HL-60 (cell line): ENCODE measurements at regions not wholly inside any gene's neighbourhood (a gene's known extent, or its start where the extent isn't known, plus 50 kb on each side); places are given as distances from the start of the nearest gene placed in this dataset.
A peak's percentile ranks its signal among the peaks of the same experiment; 100 is the strongest.

Source experiments
- DNase-seq, 2 experiments: peaks; one replicate each; pipeline ENCODE4 v3.0.0-alpha.2; 2010 to 2020; ENCODE audit warnings: low read depth in 1 of 2, low spot score in 1 of 2
- H3K27ac ChIP-seq: fragments of 250-450 bp; sonication (Bioruptor Pico); replicated peaks from 2 replicates; pipeline ENCODE4 v1.5.1; 2020; ENCODE audit warnings: mild to moderate bottlenecking, moderate library complexity
- H3K27me3 ChIP-seq: fragments of 250-450 bp; sonication (Bioruptor Pico); 2 replicates; pipeline ENCODE4 v1.5.1; 2021; ENCODE audit warnings: mild to moderate bottlenecking, moderate library complexity; ENCODE audit not compliant: insufficient read depth, poor library complexity, severe bottlenecking
- H3K4me3 ChIP-seq: replicated peaks from 2 replicates; pipeline ENCODE4 v1.5.1; 2011; ENCODE audit warnings: mild to moderate bottlenecking, control low read depth, low read length; ENCODE audit not compliant: insufficient read depth
- CTCF ChIP-seq: IDR thresholded peaks from one replicate; pipeline ENCODE4 v1.5.1; 2011; ENCODE audit warnings: low read length, control low read depth, inconsistent platforms; ENCODE audit not compliant: insufficient read depth
- GABPA ChIP-seq: IDR thresholded peaks from 2 replicates; pipeline ENCODE4 v1.6.1; 2012; ENCODE audit warnings: low read depth
- POLR2AphosphoS5 ChIP-seq: IDR thresholded peaks from 2 replicates; pipeline ENCODE4 v1.6.1; 2012; ENCODE audit warnings: low read depth
- SPI1 ChIP-seq: IDR thresholded peaks from 2 replicates; pipeline ENCODE4 v1.6.1; 2012; ENCODE audit warnings: low read depth, mild to moderate bottlenecking, borderline replicate concordance
- TF ChIP-seq, protein P1 (sequence below): IDR thresholded peaks from 2 replicates; pipeline ENCODE4 v1.6.1; 2012; ENCODE audit warnings: low read depth; ENCODE audit not compliant: insufficient replicate concordance

DNA sequence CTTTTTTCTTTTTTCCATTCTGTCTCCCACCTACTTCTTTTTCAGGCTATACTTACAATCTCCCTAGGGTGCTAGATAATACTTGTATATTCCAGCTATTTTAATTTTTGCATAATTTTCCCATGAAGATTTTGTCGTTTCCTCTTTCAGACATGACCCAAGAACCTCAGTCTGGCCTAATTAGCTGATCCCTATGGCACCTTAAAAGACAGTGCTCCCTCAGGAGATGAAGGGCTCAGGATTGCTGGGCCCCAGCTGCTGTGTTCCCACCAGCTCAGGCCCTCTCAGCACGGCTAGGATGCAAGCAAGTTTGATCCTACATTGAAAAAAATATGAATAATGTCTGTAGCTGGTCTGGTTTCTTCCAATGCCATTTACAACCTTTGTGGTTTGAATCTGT is 55.0 kb upstream of the RGS5 start:
- Histone ChIP-seq H3K27ac (no peak overlapping the region), H3K27me3 (no peaks in the 10 kb centered on the region), H3K4me3 (no peak overlapping the region)
- TF ChIP-seq CTCF (no peak), SPI1 (no peak), GABPA (no peak), POLR2AphosphoS5 (no peak)
- TF ChIP-seq, protein P1, sequence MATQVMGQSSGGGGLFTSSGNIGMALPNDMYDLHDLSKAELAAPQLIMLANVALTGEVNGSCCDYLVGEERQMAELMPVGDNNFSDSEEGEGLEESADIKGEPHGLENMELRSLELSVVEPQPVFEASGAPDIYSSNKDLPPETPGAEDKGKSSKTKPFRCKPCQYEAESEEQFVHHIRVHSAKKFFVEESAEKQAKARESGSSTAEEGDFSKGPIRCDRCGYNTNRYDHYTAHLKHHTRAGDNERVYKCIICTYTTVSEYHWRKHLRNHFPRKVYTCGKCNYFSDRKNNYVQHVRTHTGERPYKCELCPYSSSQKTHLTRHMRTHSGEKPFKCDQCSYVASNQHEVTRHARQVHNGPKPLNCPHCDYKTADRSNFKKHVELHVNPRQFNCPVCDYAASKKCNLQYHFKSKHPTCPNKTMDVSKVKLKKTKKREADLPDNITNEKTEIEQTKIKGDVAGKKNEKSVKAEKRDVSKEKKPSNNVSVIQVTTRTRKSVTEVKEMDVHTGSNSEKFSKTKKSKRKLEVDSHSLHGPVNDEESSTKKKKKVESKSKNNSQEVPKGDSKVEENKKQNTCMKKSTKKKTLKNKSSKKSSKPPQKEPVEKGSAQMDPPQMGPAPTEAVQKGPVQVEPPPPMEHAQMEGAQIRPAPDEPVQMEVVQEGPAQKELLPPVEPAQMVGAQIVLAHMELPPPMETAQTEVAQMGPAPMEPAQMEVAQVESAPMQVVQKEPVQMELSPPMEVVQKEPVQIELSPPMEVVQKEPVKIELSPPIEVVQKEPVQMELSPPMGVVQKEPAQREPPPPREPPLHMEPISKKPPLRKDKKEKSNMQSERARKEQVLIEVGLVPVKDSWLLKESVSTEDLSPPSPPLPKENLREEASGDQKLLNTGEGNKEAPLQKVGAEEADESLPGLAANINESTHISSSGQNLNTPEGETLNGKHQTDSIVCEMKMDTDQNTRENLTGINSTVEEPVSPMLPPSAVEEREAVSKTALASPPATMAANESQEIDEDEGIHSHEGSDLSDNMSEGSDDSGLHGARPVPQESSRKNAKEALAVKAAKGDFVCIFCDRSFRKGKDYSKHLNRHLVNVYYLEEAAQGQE = no peak
- no peak for DNase-seq

DNA sequence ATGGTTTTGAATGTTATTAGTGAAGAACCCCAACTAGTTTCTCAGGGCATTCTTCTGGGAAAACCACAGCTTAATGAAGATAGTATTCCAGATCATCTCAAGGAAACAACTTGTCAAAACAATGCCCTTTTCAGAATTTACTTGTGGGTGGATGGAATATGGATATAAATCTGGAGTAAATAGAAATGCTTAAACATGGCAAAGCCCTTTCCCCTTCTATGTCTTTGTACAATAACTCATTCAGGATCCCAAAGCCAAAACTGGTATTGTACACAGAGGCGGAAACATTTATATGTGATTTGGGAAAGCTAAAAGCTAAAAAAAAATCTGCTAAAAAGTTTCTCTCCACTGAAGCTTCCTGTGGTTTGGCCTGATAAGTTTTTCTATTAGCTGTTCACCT is 55.5 kb upstream of the RGS5 start:
- DNase-seq = no peak
- no peak overlapping the region for H3K27ac ChIP-seq
- H3K4me3 ChIP-seq = no peak overlapping the region
- no peak for TF ChIP-seq SPI1
- no peak for TF ChIP-seq CTCF
- TF ChIP-seq GABPA = no peak
- no peaks in the 10 kb centered on the region for H3K27me3 ChIP-seq

DNA sequence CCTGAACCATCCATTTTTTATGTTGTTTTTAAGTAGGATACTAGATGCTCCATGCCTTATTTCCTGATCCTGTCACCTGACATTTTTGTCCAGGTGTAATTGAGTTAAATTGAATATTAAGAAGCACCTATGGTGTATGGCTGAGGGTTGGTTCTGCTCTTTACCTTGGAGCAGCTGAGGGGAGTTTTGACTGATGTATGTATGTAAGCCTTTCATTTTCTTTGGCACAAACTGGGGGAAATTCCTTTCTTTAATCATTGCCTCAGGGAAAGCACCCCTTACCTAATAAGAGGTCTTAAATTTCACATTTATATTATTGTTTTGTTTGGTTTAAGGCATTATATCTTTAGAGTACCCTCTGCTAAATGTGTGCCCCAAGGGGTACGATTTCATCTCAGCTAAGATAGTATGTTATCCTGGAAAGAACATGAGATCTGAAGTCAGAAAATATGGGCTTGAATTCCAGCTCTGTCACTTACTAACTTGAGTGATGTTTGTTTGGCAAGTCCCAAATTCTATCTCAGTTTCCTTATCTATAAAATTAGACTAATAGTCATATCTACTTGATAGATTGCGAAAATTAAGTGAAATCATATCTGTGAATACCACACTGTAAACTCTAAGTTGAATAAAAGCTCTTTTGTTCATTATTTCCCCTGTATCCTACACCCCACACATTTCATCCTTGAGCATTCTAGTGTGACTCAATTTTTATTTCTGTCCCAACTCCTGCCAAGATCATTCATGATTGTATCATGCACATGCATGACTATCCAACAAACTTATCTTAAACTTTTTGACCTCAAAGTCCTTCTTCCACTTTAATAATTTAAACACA is 57.7 kb upstream of the NUF2 start:
- no peak for DNase-seq
- H3K27ac ChIP-seq = no peak overlapping the region
- no peaks in the 10 kb centered on the region for H3K27me3 ChIP-seq
- H3K4me3 ChIP-seq = no peak overlapping the region
- TF ChIP-seq, protein P1 = no peak
- TF ChIP-seq CTCF = no peak
- no peak for TF ChIP-seq SPI1
- TF ChIP-seq POLR2AphosphoS5 = no peak
- TF ChIP-seq GABPA = no peak

DNA sequence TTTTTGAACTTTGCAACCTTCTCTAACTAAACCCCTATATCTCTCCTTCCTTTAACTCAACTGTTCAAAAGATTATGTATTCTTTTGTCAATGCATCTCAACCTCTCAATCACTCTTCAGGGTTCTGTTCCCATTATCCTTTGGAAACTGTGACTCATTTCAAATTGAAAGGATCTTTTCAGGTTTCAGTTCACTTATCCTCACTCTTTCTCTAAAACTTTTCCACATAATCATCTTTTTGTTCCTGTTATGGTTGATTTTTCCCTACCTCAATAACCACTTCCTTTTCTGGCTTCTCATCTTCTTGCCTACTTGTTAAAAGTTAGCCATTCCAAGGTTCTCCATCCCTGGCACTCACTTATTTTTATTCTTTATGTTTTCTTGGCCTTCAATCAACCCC is 56.2 kb upstream of the NUF2 start:
- Histone ChIP-seq H3K4me3 (no peak overlapping the region), H3K27me3 (no peaks in the 10 kb centered on the region), H3K27ac (no peak overlapping the region)
- no peak for DNase-seq
- TF ChIP-seq SPI1 (peak; percentile 41; the same call in 1 of the 2 replicates), GABPA (no peak)
